Stomach smooth muscle (tissue), 2 donors: ENCODE measurements at regions not wholly inside any gene's neighbourhood (a gene's known extent, or its start where the extent isn't known, plus 50 kb on each side); places are given as distances from the start of the nearest gene placed in this dataset.

ENCODE experiments used
- H3K27ac ChIP-seq: one replicate; pipeline ENCODE4 v1.7.0; 2013; ENCODE audit warnings: mild to moderate bottlenecking, low read length, inconsistent platforms
- H3K27me3 ChIP-seq, 2 donors: one replicate each; pipeline ENCODE4 v1.7.0; 2013; ENCODE audit warnings: low read length in 2 of 2; ENCODE audit not compliant: insufficient read depth in 2 of 2, control insufficient read depth in 1 of 2
- H3K36me3 ChIP-seq, 2 donors: one replicate each; pipeline ENCODE4 v1.7.0; 2013; ENCODE audit warnings: low read length in 2 of 2; ENCODE audit not compliant: control insufficient read depth in 2 of 2, insufficient read depth in 2 of 2
- H3K4me1 ChIP-seq: one replicate; pipeline ENCODE4 v1.7.0; 2013; ENCODE audit warnings: low read length; ENCODE audit not compliant: control insufficient read depth, insufficient read depth
- H3K4me3 ChIP-seq, 2 donors: one replicate each; pipeline ENCODE4 v1.7.0; 2013; ENCODE audit warnings: low read length in 2 of 2
- H3K9ac ChIP-seq, 2 donors: one replicate each; pipeline ENCODE4 v1.7.0; 2013; ENCODE audit warnings: low read length in 2 of 2, mild to moderate bottlenecking in 1 of 2
- H3K9me3 ChIP-seq, 2 donors: one replicate each; pipeline ENCODE4 v1.7.0; 2013; ENCODE audit warnings: low read length in 2 of 2; ENCODE audit not compliant: control insufficient read depth in 2 of 2
- donor health status: healthy.
- donor health status: Pancreatic carcinoma.

- Histone ChIP-seq H3K9ac (no peak overlapping the region), H3K4me1 (no peaks in the 10 kb centered on the region), H3K36me3 (no peaks in the 10 kb centered on the region), H3K27me3 (no peaks in the 10 kb centered on the region), H3K4me3 (no peak overlapping the region), H3K27ac (no peak overlapping the region), H3K9me3 (no peaks in the 10 kb centered on the region)
Measured at GRCh38 chr4:126691797-126692196, 941.0 kb upstream of the INTU start.

GRCh38 chr4:126697748-126698147 is 935.0 kb upstream of the INTU start:
- H3K4me1 ChIP-seq: no peaks in the 10 kb centered on the region
- H3K27me3 ChIP-seq: no peaks in the 10 kb centered on the region
- H3K9ac ChIP-seq: no peak overlapping the region
- no peak overlapping the region for H3K4me3 ChIP-seq
- no peak overlapping the region for H3K27ac ChIP-seq
- no peaks in the 10 kb centered on the region for H3K9me3 ChIP-seq
- no peaks in the 10 kb centered on the region for H3K36me3 ChIP-seq

GRCh38 chr4:126698224-126698623 is 934.5 kb upstream of the INTU start:
- no peaks in the 10 kb centered on the region for H3K36me3 ChIP-seq
- H3K4me1 ChIP-seq: no peaks in the 10 kb centered on the region
- H3K9me3 ChIP-seq: no peaks in the 10 kb centered on the region
- H3K27me3 ChIP-seq: no peaks in the 10 kb centered on the region
- no peak overlapping the region for H3K4me3 ChIP-seq
- H3K27ac ChIP-seq: no peak overlapping the region
- no peak overlapping the region for H3K9ac ChIP-seq

- Histone ChIP-seq H3K9ac (no peak overlapping the region), H3K27ac (no peak overlapping the region), H3K9me3 (no peaks in the 10 kb centered on the region), H3K36me3 (no peaks in the 10 kb centered on the region), H3K4me3 (no peak overlapping the region), H3K4me1 (no peaks in the 10 kb centered on the region), H3K27me3 (no peaks in the 10 kb centered on the region)
Measured at GRCh38 chr4:126701756-126702155, 931.0 kb upstream of the INTU start.

GRCh38 chr4:126702747-126703146 is 930.0 kb upstream of the INTU start:
- Histone ChIP-seq H3K27me3 (no peaks in the 10 kb centered on the region), H3K4me1 (no peaks in the 10 kb centered on the region), H3K4me3 (no peak overlapping the region), H3K36me3 (no peaks in the 10 kb centered on the region), H3K27ac (no peak overlapping the region), H3K9me3 (no peaks in the 10 kb centered on the region), H3K9ac (no peak overlapping the region)

GRCh38 chr4:126705266-126705665 is 927.5 kb upstream of the INTU start:
- H3K36me3 ChIP-seq: no peaks in the 10 kb centered on the region
- H3K4me1 ChIP-seq: no peaks in the 10 kb centered on the region
- no peak overlapping the region for H3K4me3 ChIP-seq
- no peaks in the 10 kb centered on the region for H3K27me3 ChIP-seq
- H3K9me3 ChIP-seq: no peaks in the 10 kb centered on the region
- no peak overlapping the region for H3K27ac ChIP-seq
- H3K9ac ChIP-seq: no peak overlapping the region

- Histone ChIP-seq H3K9ac (no peak overlapping the region), H3K36me3 (no peaks in the 10 kb centered on the region), H3K9me3 (no peaks in the 10 kb centered on the region), H3K4me1 (no peaks in the 10 kb centered on the region), H3K27me3 (no peaks in the 10 kb centered on the region), H3K4me3 (no peak overlapping the region), H3K27ac (no peak overlapping the region)
Measured at GRCh38 chr4:126708716-126709115, 924.0 kb upstream of the INTU start.

GRCh38 chr4:126710935-126711334 is 921.8 kb upstream of the INTU start:
- Histone ChIP-seq H3K27me3 (no peaks in the 10 kb centered on the region), H3K9me3 (no peaks in the 10 kb centered on the region), H3K9ac (no peak overlapping the region), H3K4me3 (no peak overlapping the region), H3K27ac (no peak overlapping the region), H3K36me3 (no peaks in the 10 kb centered on the region), H3K4me1 (no peaks in the 10 kb centered on the region)

- Histone ChIP-seq H3K9me3 (no peaks in the 10 kb centered on the region), H3K27ac (no peak overlapping the region), H3K27me3 (no peaks in the 10 kb centered on the region), H3K36me3 (no peaks in the 10 kb centered on the region), H3K9ac (no peak overlapping the region), H3K4me1 (no peaks in the 10 kb centered on the region), H3K4me3 (no peak overlapping the region)
Measured at GRCh38 chr4:126715067-126715466, 917.7 kb upstream of the INTU start.

- H3K9ac ChIP-seq: no peak overlapping the region
- no peak overlapping the region for H3K27ac ChIP-seq
- no peaks in the 10 kb centered on the region for H3K4me1 ChIP-seq
- no peaks in the 10 kb centered on the region for H3K36me3 ChIP-seq
- no peaks in the 10 kb centered on the region for H3K27me3 ChIP-seq
- no peak overlapping the region for H3K4me3 ChIP-seq
- H3K9me3 ChIP-seq: no peaks in the 10 kb centered on the region
Measured at GRCh38 chr4:126715681-126716080, 917.1 kb upstream of the INTU start.

GRCh38 chr4:126718136-126718535 is 914.6 kb upstream of the INTU start:
- Histone ChIP-seq H3K4me1 (no peaks in the 10 kb centered on the region), H3K9me3 (no peaks in the 10 kb centered on the region), H3K36me3 (no peaks in the 10 kb centered on the region), H3K9ac (no peak overlapping the region), H3K27me3 (no peaks in the 10 kb centered on the region), H3K4me3 (no peak overlapping the region), H3K27ac (no peak overlapping the region)

GRCh38 chr4:126719852-126720251 is 912.9 kb upstream of the INTU start:
- H3K4me3 ChIP-seq: no peak overlapping the region
- no peaks in the 10 kb centered on the region for H3K9me3 ChIP-seq
- no peak overlapping the region for H3K9ac ChIP-seq
- H3K36me3 ChIP-seq: no peaks in the 10 kb centered on the region
- H3K4me1 ChIP-seq: no peaks in the 10 kb centered on the region
- H3K27ac ChIP-seq: no peak overlapping the region
- H3K27me3 ChIP-seq: no peaks in the 10 kb centered on the region
